HCT116 (cell line): ENCODE measurements at regions not wholly inside any gene's neighbourhood (a gene's known extent, or its start where the extent isn't known, plus 50 kb on each side); places are given as distances from the start of the nearest gene placed in this dataset.

Experiments used
- ATF3 ChIP-seq: IDR thresholded peaks from 2 replicates; pipeline ENCODE4 v1.6.1; 2012
- CTCF ChIP-seq, 3 experiments: fragments of 200-600 bp in 1 of 3; sonication (generic) in 1 of 3; IDR thresholded peaks in 2 of 3; conservative IDR thresholded peaks in 1 of 3; 2 replicates each; pipeline ENCODE4 v1.5.1; 2012 to 2017; ENCODE audit warnings: low read depth in 2 of 3, low read length in 2 of 3, antibody characterized with exemption in 1 of 3, borderline replicate concordance in 1 of 3, control low read depth in 1 of 3, mild to moderate bottlenecking in 1 of 3, mixed read lengths in 1 of 3, mixed run types in 1 of 3, moderate library complexity in 1 of 3; ENCODE audit not compliant: insufficient read depth in 1 of 3
- ELF1 ChIP-seq: IDR thresholded peaks from 2 replicates; pipeline ENCODE4 v1.6.1; 2012; ENCODE audit warnings: low read depth, borderline replicate concordance
- EZH2 ChIP-seq: fragments of 200-600 bp; sonication (generic); IDR thresholded peaks from 2 replicates; pipeline ENCODE4 v1.6.1; 2017; ENCODE audit warnings: antibody characterized with exemption, mixed run types
- EZH2phosphoT487 ChIP-seq: fragments of 200-600 bp; IDR thresholded peaks from 2 replicates; pipeline ENCODE4 v1.6.1; 2018; ENCODE audit warnings: antibody characterized with exemption, borderline replicate concordance
- JUND ChIP-seq: IDR thresholded peaks from 2 replicates; pipeline ENCODE4 v1.6.1; 2012
- MAX ChIP-seq: IDR thresholded peaks from 2 replicates; pipeline ENCODE4 v1.6.1; 2012
- POLR2A ChIP-seq: IDR thresholded peaks from 2 replicates; pipeline ENCODE4 v1.7.0; 2011; ENCODE audit warnings: borderline replicate concordance; ENCODE audit not compliant: insufficient read depth, insufficient read length; ENCODE audit errors: extremely low read depth
- REST ChIP-seq: IDR thresholded peaks from 2 replicates; pipeline ENCODE4 v1.6.1; 2012; ENCODE audit warnings: low read depth
- SIN3A ChIP-seq: IDR thresholded peaks from 2 replicates; pipeline ENCODE4 v1.6.1; 2012; ENCODE audit warnings: low read depth
- YY1 ChIP-seq: IDR thresholded peaks from 2 replicates; pipeline ENCODE4 v1.6.1; 2011; ENCODE audit warnings: low read length, low read depth, moderate library complexity, mild to moderate bottlenecking; ENCODE audit not compliant: insufficient replicate concordance; ENCODE audit errors: extremely low read depth

GRCh38 chr13:30022796-30023195 lies 172.4 kb upstream of the UBL3 start:
- TF ChIP-seq CTCF (IDR thresholded peaks at IDR 0.05 in 2 of 3, conservative IDR thresholded peaks at IDR 0.05 in 1 of 3; ENCODE audit: borderline replicate concordance in 1 of 3, insufficient read depth in 1 of 3, low read depth in 2 of 3, low read length in 2 of 3) = no peak
- no peak for TF ChIP-seq SIN3A
- TF ChIP-seq ELF1 = no peak
- no peak for TF ChIP-seq JUND
- TF ChIP-seq EZH2 = no peak
- TF ChIP-seq POLR2A = no peak
- no peak for TF ChIP-seq ATF3
- TF ChIP-seq YY1 = no peak
- no peak for TF ChIP-seq REST
- no peak for TF ChIP-seq EZH2phosphoT487
- TF ChIP-seq MAX = no peak
